Activated naive CD4-positive, alpha-beta T cell treated with anti-CD3 and anti-CD28 coated beads, Interleukin-2, amount 50 U/mL, for 24 hours (primary cell): ENCODE measurements at regions not wholly inside any gene's neighbourhood (a gene's known extent, or its start where the extent isn't known, plus 50 kb on each side); places are given as distances from the start of the nearest gene placed in this dataset.
"Not testable (repeated sequence)": the region's sequence is repeated elsewhere in the genome, so short reads cannot be mapped to it uniquely, and the experiment has no call there.

ENCODE experiments used
- H3K27ac Mint-ChIP-seq: one replicate; pipeline ENCODE4 v1.8.0; 2021; ENCODE audit warnings: mild to moderate bottlenecking, mixed read lengths
- H3K27me3 Mint-ChIP-seq: one replicate; pipeline ENCODE4 v1.8.0; 2021; ENCODE audit warnings: mixed read lengths
- H3K36me3 Mint-ChIP-seq: one replicate; pipeline ENCODE4 v1.8.0; 2021; ENCODE audit warnings: mixed read lengths
- H3K4me1 Mint-ChIP-seq: one replicate; pipeline ENCODE4 v1.8.0; 2021; ENCODE audit warnings: mixed read lengths
- H3K4me3 Mint-ChIP-seq: one replicate; pipeline ENCODE4 v1.8.0; 2021; ENCODE audit warnings: mild to moderate bottlenecking, mixed read lengths
- H3K9me3 Mint-ChIP-seq: one replicate; pipeline ENCODE4 v1.8.0; 2021; ENCODE audit warnings: mixed read lengths

GRCh38 chr11:71383461-71383860 is 64.7 kb downstream of the DHCR7 start:
- Mint-ChIP-seq H3K4me1 (no peaks in the 10 kb centered on the region), H3K4me3 (no peak overlapping the region), H3K27ac (no peak overlapping the region), H3K36me3 (no peaks in the 10 kb centered on the region), H3K27me3 (peaks cover 13% of the 10 kb centered on the region), H3K9me3 (no peaks in the 10 kb centered on the region)

- H3K27me3 Mint-ChIP-seq: peaks cover 14% of the 10 kb centered on the region
- no peaks in the 10 kb centered on the region for H3K36me3 Mint-ChIP-seq
- H3K27ac Mint-ChIP-seq: no peak overlapping the region
- H3K9me3 Mint-ChIP-seq: no peaks in the 10 kb centered on the region
- H3K4me3 Mint-ChIP-seq: no peak overlapping the region
- H3K4me1 Mint-ChIP-seq: no peaks in the 10 kb centered on the region
These were observed 66.2 kb downstream of the DHCR7 start for GRCh38 chr11:71381781-71382505.

- Mint-ChIP-seq H3K36me3 (no peaks in the 10 kb centered on the region), H3K9me3 (peaks cover 7% of the 10 kb centered on the region), H3K4me3 (no peak overlapping the region), H3K27me3 (peaks cover 22% of the 10 kb centered on the region), H3K27ac (no peak overlapping the region), H3K4me1 (no peaks in the 10 kb centered on the region)
These were observed 68.5 kb downstream of the DHCR7 start for GRCh38 chr11:71379701-71380100.

- no peaks in the 10 kb centered on the region for H3K36me3 Mint-ChIP-seq
- H3K27ac Mint-ChIP-seq: no peak overlapping the region
- no peak overlapping the region for H3K4me3 Mint-ChIP-seq
- H3K9me3 Mint-ChIP-seq: peaks cover 8% of the 10 kb centered on the region
- peaks cover 11% of the 10 kb centered on the region for H3K27me3 Mint-ChIP-seq
- H3K4me1 Mint-ChIP-seq: no peaks in the 10 kb centered on the region
These were observed 74.3 kb downstream of the DHCR7 start for GRCh38 chr11:71373791-71374454.

- peaks cover 9% of the 10 kb centered on the region for H3K27me3 Mint-ChIP-seq
- H3K9me3 Mint-ChIP-seq: peaks cover 8% of the 10 kb centered on the region
- H3K27ac Mint-ChIP-seq: no peak overlapping the region
- no peaks in the 10 kb centered on the region for H3K36me3 Mint-ChIP-seq
- H3K4me3 Mint-ChIP-seq: no peak overlapping the region
- no peaks in the 10 kb centered on the region for H3K4me1 Mint-ChIP-seq
These were observed 75.2 kb downstream of the DHCR7 start for GRCh38 chr11:71372693-71373657.

- Mint-ChIP-seq H3K36me3 (no peaks in the 10 kb centered on the region), H3K4me3 (no peak overlapping the region), H3K27me3 (peaks cover 8% of the 10 kb centered on the region), H3K9me3 (peaks cover 8% of the 10 kb centered on the region), H3K4me1 (no peaks in the 10 kb centered on the region), H3K27ac (no peak overlapping the region)
These were observed 76.5 kb downstream of the DHCR7 start for GRCh38 chr11:71371674-71372069.

GRCh38 chr11:71370895-71371673 is 77.1 kb downstream of the DHCR7 start:
- Mint-ChIP-seq H3K4me1 (no peaks in the 10 kb centered on the region), H3K9me3 (peaks cover 8% of the 10 kb centered on the region), H3K27me3 (peaks cover 6% of the 10 kb centered on the region), H3K27ac (no peak overlapping the region), H3K36me3 (no peaks in the 10 kb centered on the region), H3K4me3 (no peak overlapping the region)

- Mint-ChIP-seq H3K36me3 (no peaks in the 10 kb centered on the region), H3K4me1 (no peaks in the 10 kb centered on the region), H3K27ac (no peak overlapping the region), H3K9me3 (peaks cover 6% of the 10 kb centered on the region), H3K27me3 (peaks cover 4% of the 10 kb centered on the region), H3K4me3 (no peak overlapping the region)
These were observed 78.0 kb downstream of the DHCR7 start for GRCh38 chr11:71370020-71370747.

- no peak overlapping the region for H3K27ac Mint-ChIP-seq
- H3K4me3 Mint-ChIP-seq: no peak overlapping the region
- peaks cover 1% of the 10 kb centered on the region for H3K27me3 Mint-ChIP-seq
- H3K4me1 Mint-ChIP-seq: no peaks in the 10 kb centered on the region
- no peaks in the 10 kb centered on the region for H3K9me3 Mint-ChIP-seq
- H3K36me3 Mint-ChIP-seq: no peaks in the 10 kb centered on the region
These were observed 78.8 kb downstream of the DHCR7 start for GRCh38 chr11:71369411-71369810.

GRCh38 chr11:71368966-71369365 is 79.2 kb downstream of the DHCR7 start:
- Mint-ChIP-seq H3K9me3 (no peaks in the 10 kb centered on the region), H3K27ac (no peak overlapping the region)

GRCh38 chr11:71367756-71368155 is 80.4 kb downstream of the DHCR7 start:
- Mint-ChIP-seq H3K4me1 (no peaks in the 10 kb centered on the region), H3K27ac (no peak overlapping the region), H3K4me3 (no peak overlapping the region), H3K36me3 (no peaks in the 10 kb centered on the region), H3K27me3 (peaks cover 1% of the 10 kb centered on the region), H3K9me3 (no peaks in the 10 kb centered on the region)

More at GRCh38 chr11:71368966-71369365, 79.2 kb downstream of the DHCR7 start:
- no peak overlapping the region for H3K4me3 Mint-ChIP-seq
- no peaks in the 10 kb centered on the region for H3K36me3 Mint-ChIP-seq
- no peaks in the 10 kb centered on the region for H3K4me1 Mint-ChIP-seq
- peaks cover 1% of the 10 kb centered on the region for H3K27me3 Mint-ChIP-seq

- H3K4me1 Mint-ChIP-seq, H3K27ac Mint-ChIP-seq, H3K27me3 Mint-ChIP-seq, H3K9me3 Mint-ChIP-seq, H3K36me3 Mint-ChIP-seq, H3K4me3 Mint-ChIP-seq: not testable (repeated sequence)
These were observed 80.9 kb downstream of the DHCR7 start for GRCh38 chr11:71367276-71367675.

GRCh38 chr11:71366076-71366475 is 82.1 kb downstream of the DHCR7 start:
- Mint-ChIP-seq H3K27ac (no peak overlapping the region), H3K9me3 (no peaks in the 10 kb centered on the region), H3K36me3 (no peaks in the 10 kb centered on the region), H3K4me3 (no peak overlapping the region), H3K4me1 (no peaks in the 10 kb centered on the region), H3K27me3 (peaks cover 1% of the 10 kb centered on the region)

GRCh38 chr11:71365626-71366025 is 82.6 kb downstream of the DHCR7 start:
- no peaks in the 10 kb centered on the region for H3K4me1 Mint-ChIP-seq
- peaks cover 1% of the 10 kb centered on the region for H3K27me3 Mint-ChIP-seq
- no peak overlapping the region for H3K27ac Mint-ChIP-seq
- no peaks in the 10 kb centered on the region for H3K36me3 Mint-ChIP-seq
- H3K9me3 Mint-ChIP-seq: no peaks in the 10 kb centered on the region
- no peak overlapping the region for H3K4me3 Mint-ChIP-seq
